ENCODE measurements at regions not wholly inside any gene's neighbourhood (a gene's known extent, or its start where the extent isn't known, plus 50 kb on each side); places are given as distances from the start of the nearest gene placed in this dataset.

- H3K4me1 Mint-ChIP-seq (ENCODE audit: low read depth) = no peaks in the 10 kb centered on the region
- no peak for TF ChIP-seq CTCF (IDR thresholded peaks at IDR 0.05)
- H3K9me3 Mint-ChIP-seq = peaks cover 32% of the 10 kb centered on the region
- H3K4me3 Mint-ChIP-seq = no peak overlapping the region
- H3K27ac Mint-ChIP-seq = no peak overlapping the region
- DNase-seq = no peak
- no peaks in the 10 kb centered on the region for H3K27me3 Mint-ChIP-seq (ENCODE audit: insufficient read depth)
- no peaks in the 10 kb centered on the region for H3K36me3 Mint-ChIP-seq (ENCODE audit: low read depth)
These were observed 1015.5 kb downstream of the PLOD2 start for GRCh38 chr3:145145461-145145860.

GRCh38 chr3:145159640-145160039 is 1001.3 kb downstream of the PLOD2 start:
- H3K27ac Mint-ChIP-seq = no peak overlapping the region
- TF ChIP-seq CTCF (IDR thresholded peaks at IDR 0.05) = no peak
- no peaks in the 10 kb centered on the region for H3K4me1 Mint-ChIP-seq (ENCODE audit: low read depth)
- peaks cover 2% of the 10 kb centered on the region; the same call in 1 of the 2 replicates for H3K27me3 Mint-ChIP-seq (ENCODE audit: insufficient read depth)
- H3K4me3 Mint-ChIP-seq = no peak overlapping the region
- H3K9me3 Mint-ChIP-seq = peaks cover 22% of the 10 kb centered on the region
- no peak for DNase-seq
- H3K36me3 Mint-ChIP-seq (ENCODE audit: low read depth) = no peaks in the 10 kb centered on the region; the same call in 1 of the 2 replicates

GRCh38 chr3:145170121-145170520 is 990.9 kb downstream of the PLOD2 start:
- no peak for TF ChIP-seq CTCF (IDR thresholded peaks at IDR 0.05)
- no peak overlapping the region for H3K27ac Mint-ChIP-seq
- DNase-seq = no peak

GRCh38 chr3:145175626-145176025 is 985.4 kb downstream of the PLOD2 start:
- TF ChIP-seq CTCF (IDR thresholded peaks at IDR 0.05) = no peak
- H3K9me3 Mint-ChIP-seq = peaks cover 11% of the 10 kb centered on the region
- H3K4me3 Mint-ChIP-seq = no peak overlapping the region
- no peak overlapping the region for H3K27ac Mint-ChIP-seq
- no peaks in the 10 kb centered on the region for H3K27me3 Mint-ChIP-seq (ENCODE audit: insufficient read depth)
- no peaks in the 10 kb centered on the region for H3K36me3 Mint-ChIP-seq (ENCODE audit: low read depth)
- DNase-seq = no peak
- H3K4me1 Mint-ChIP-seq (ENCODE audit: low read depth) = no peaks in the 10 kb centered on the region

More at GRCh38 chr3:145170121-145170520, 990.9 kb downstream of the PLOD2 start:
- Mint-ChIP-seq H3K27me3 (ENCODE audit: insufficient read depth) (no peaks in the 10 kb centered on the region), H3K4me1 (ENCODE audit: low read depth) (no peaks in the 10 kb centered on the region), H3K36me3 (ENCODE audit: low read depth) (no peaks in the 10 kb centered on the region), H3K4me3 (no peak overlapping the region), H3K9me3 (peaks cover 23% of the 10 kb centered on the region)

- no peaks in the 10 kb centered on the region for H3K4me1 Mint-ChIP-seq (ENCODE audit: low read depth)
- H3K9me3 Mint-ChIP-seq = peaks cover 16% of the 10 kb centered on the region
- no peaks in the 10 kb centered on the region for H3K27me3 Mint-ChIP-seq (ENCODE audit: insufficient read depth)
- no peak overlapping the region for H3K27ac Mint-ChIP-seq
- no peak for DNase-seq
- H3K36me3 Mint-ChIP-seq (ENCODE audit: low read depth) = no peaks in the 10 kb centered on the region
- TF ChIP-seq CTCF (IDR thresholded peaks at IDR 0.05) = no peak
- H3K4me3 Mint-ChIP-seq = no peak overlapping the region
These were observed 984.1 kb downstream of the PLOD2 start for GRCh38 chr3:145176907-145177306.

- Mint-ChIP-seq H3K4me1 (ENCODE audit: low read depth) (no peaks in the 10 kb centered on the region), H3K36me3 (ENCODE audit: low read depth) (no peaks in the 10 kb centered on the region), H3K9me3 (peaks cover 16% of the 10 kb centered on the region), H3K4me3 (no peak overlapping the region), H3K27me3 (ENCODE audit: insufficient read depth) (no peaks in the 10 kb centered on the region), H3K27ac (no peak overlapping the region)
- DNase-seq = no peak
- TF ChIP-seq CTCF (IDR thresholded peaks at IDR 0.05) = no peak
These were observed 983.2 kb downstream of the PLOD2 start for GRCh38 chr3:145177828-145178227.
